Sciatic nerve (tissue), 2 donors: ENCODE measurements at regions not wholly inside any gene's neighbourhood (a gene's known extent, or its start where the extent isn't known, plus 50 kb on each side); places are given as distances from the start of the nearest gene placed in this dataset.
"Not testable (repeated sequence)": the region's sequence is repeated elsewhere in the genome, so short reads cannot be mapped to it uniquely, and the experiment has no call there.

ENCODE experiments used
- ATAC-seq: fragments of 200-7000 bp; cut with Tn5 transposase; one replicate; pipeline ENCODE4 v1.9.1; 2020; ENCODE audit warnings: mild to moderate bottlenecking, moderate library complexity
- DNase-seq: peaks from one replicate; pipeline ENCODE4 v3.0.0-alpha.2; 2020; ENCODE audit warnings: low spot score
- intact Hi-C: fragments of 100-400 bp; cut with DNase I; formaldehyde crosslinking; loops from one replicate; pipeline ENCODE4 v1.14.2; 2022
- donor health status: DM: no; HTN: no; CAD: no.
- donor health status: DM: no; HTN: no; CAD: no.

- no peak for DNase-seq
- intact Hi-C loops, result no loop called here
- no peak for ATAC-seq
Observed at GRCh38 chr6:5899216-5900045, 107.3 kb downstream of the NRN1 start.

GRCh38 chr6:5898563-5898962, 108.2 kb downstream of the NRN1 start:
- DNase-seq (no peak), ATAC-seq (peak; percentile 39)
- intact Hi-C loops, result no loop called here

GRCh38 chr6:5898102-5898501, 108.6 kb downstream of the NRN1 start:
- DNase-seq (no peak), ATAC-seq (peak; percentile 75)
- intact Hi-C loops, result no loop called here

- intact Hi-C loops, result no loop called here
- DNase-seq, result no peak
- ATAC-seq, result no peak
Observed at GRCh38 chr6:5896476-5897200, 110.1 kb downstream of the NRN1 start.

- intact Hi-C loops, result no loop called here
- ATAC-seq, result no peak
- no peak for DNase-seq
Observed at GRCh38 chr6:5894357-5894756, 112.4 kb downstream of the NRN1 start.

- ATAC-seq (no peak), DNase-seq (no peak)
- intact Hi-C loops, result no loop called here
Observed at GRCh38 chr6:5893295-5893694, 113.4 kb downstream of the NRN1 start.

GRCh38 chr6:5892669-5893068, 114.1 kb downstream of the NRN1 start:
- intact Hi-C loops, result no loop called here
- ATAC-seq, result no peak
- no peak for DNase-seq

- intact Hi-C loops, result no loop called here
- no peak for ATAC-seq
- no peak for DNase-seq
Observed at GRCh38 chr6:5878792-5879191, 127.9 kb downstream of the NRN1 start.

GRCh38 chr6:5876076-5876475, 130.6 kb downstream of the NRN1 start:
- DNase-seq (no peak), ATAC-seq (no peak)
- intact Hi-C loops, result no loop called here

GRCh38 chr6:5873976-5874375, 132.7 kb downstream of the NRN1 start:
- DNase-seq, intact Hi-C loops, ATAC-seq: not testable (repeated sequence)

GRCh38 chr6:5871296-5871695, 135.4 kb downstream of the NRN1 start:
- DNase-seq (no peak), ATAC-seq (no peak)
- intact Hi-C loops, result no loop called here

GRCh38 chr6:5869676-5870075, 137.0 kb downstream of the NRN1 start:
- no peak for ATAC-seq
- intact Hi-C loops, result no loop called here
- DNase-seq, result no peak

GRCh38 chr6:5869261-5869660, 137.5 kb downstream of the NRN1 start:
- ATAC-seq, result no peak

GRCh38 chr6:5866547-5867051, 140.1 kb downstream of the NRN1 start:
- peak; percentile 32 for ATAC-seq
- intact Hi-C loops, result no loop called here

More at GRCh38 chr6:5869261-5869660, 137.5 kb downstream of the NRN1 start:
- DNase-seq, result no peak
- intact Hi-C loops, result no loop called here

GRCh38 chr6:5865506-5866031, 141.2 kb downstream of the NRN1 start:
- intact Hi-C loops, result no loop called here
- ATAC-seq, result no peak
- no peak for DNase-seq

More at GRCh38 chr6:5866547-5867051, 140.1 kb downstream of the NRN1 start:
- DNase-seq, result no peak

GRCh38 chr6:5860849-5861248, 145.9 kb downstream of the NRN1 start:
- DNase-seq (no peak), ATAC-seq (no peak)
- intact Hi-C loops, result no loop called here

GRCh38 chr6:5855787-5856470, 150.8 kb downstream of the NRN1 start:
- DNase-seq (no peak), ATAC-seq (no peak)
- intact Hi-C loops, result no loop called here

GRCh38 chr6:5854899-5855298, 151.8 kb downstream of the NRN1 start:
- no peak for ATAC-seq
- no peak for DNase-seq
- intact Hi-C loops, result no loop called here

GRCh38 chr6:5851261-5851757, 155.4 kb downstream of the NRN1 start:
- peak; percentile 79 for ATAC-seq
- intact Hi-C loops, result no loop called here
- peak; percentile 71 for DNase-seq
